GM12864 (cell line): ENCODE measurements at regions not wholly inside any gene's neighbourhood (a gene's known extent, or its start where the extent isn't known, plus 50 kb on each side); places are given as distances from the start of the nearest gene placed in this dataset.
"Not testable (repeated sequence)": the region's sequence is repeated elsewhere in the genome, so short reads cannot be mapped to it uniquely, and the experiment has no call there.

Experiments
- DNase-seq: peaks from one replicate; pipeline ENCODE4 v3.0.0-alpha.2; 2011; ENCODE audit warnings: low read depth
- H3K4me3 ChIP-seq: 2 replicates; pipeline ENCODE4 v1.5.1; 2011; ENCODE audit warnings: mild to moderate bottlenecking, low read depth, low read length, control low read depth
- TF ChIP-seq, protein P1 (sequence below): IDR thresholded peaks from 2 replicates; pipeline ENCODE4 v1.5.1; 2011; ENCODE audit warnings: low read depth, mild to moderate bottlenecking, moderate library complexity, low read length, control low read depth, inconsistent platforms; ENCODE audit errors: missing control alignments

DNA sequence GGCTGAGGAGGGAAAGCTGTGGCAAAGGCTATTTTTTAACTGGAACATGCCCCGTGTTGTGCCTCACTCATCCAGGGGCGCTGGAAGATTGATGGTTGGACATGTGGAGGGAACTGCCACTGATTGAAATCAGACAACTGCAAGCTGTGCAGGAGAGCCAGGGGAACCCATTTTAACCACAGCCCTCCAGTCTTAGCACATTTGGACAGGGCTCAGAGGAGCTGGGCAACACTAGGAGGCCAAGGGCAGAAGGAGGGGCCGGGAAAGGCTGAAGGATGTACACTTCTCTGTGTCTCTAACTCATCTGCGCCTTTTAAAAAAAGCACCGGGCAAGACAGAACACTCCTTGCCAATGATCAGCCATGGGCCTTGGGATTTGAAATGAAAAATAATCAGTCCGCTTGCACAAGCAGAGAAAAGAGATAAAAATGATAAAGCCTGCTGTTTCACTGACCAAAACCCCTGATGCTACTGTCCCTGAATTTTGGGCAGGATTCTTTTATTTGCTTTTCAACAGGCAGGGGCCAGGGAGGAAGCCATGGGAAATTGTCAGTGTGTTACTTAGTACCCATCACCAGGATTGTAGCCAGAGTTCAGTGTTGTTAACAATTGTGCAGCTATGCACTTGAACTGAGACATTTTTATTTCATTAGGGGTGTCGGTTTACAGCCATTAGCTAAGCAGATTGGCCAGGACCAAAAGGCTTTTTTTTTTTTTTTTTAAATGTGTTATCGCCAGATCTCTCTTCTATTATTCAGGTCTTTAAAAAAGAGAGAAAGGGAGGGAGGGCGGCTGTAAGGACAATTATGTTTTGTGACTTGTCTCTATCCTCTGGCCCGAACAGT, 109.3 kb upstream of the EYA4 start:
- DNase-seq = no peak
- no peak overlapping the region for H3K4me3 ChIP-seq
- TF ChIP-seq, protein P1, sequence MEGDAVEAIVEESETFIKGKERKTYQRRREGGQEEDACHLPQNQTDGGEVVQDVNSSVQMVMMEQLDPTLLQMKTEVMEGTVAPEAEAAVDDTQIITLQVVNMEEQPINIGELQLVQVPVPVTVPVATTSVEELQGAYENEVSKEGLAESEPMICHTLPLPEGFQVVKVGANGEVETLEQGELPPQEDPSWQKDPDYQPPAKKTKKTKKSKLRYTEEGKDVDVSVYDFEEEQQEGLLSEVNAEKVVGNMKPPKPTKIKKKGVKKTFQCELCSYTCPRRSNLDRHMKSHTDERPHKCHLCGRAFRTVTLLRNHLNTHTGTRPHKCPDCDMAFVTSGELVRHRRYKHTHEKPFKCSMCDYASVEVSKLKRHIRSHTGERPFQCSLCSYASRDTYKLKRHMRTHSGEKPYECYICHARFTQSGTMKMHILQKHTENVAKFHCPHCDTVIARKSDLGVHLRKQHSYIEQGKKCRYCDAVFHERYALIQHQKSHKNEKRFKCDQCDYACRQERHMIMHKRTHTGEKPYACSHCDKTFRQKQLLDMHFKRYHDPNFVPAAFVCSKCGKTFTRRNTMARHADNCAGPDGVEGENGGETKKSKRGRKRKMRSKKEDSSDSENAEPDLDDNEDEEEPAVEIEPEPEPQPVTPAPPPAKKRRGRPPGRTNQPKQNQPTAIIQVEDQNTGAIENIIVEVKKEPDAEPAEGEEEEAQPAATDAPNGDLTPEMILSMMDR = no peak

DNA sequence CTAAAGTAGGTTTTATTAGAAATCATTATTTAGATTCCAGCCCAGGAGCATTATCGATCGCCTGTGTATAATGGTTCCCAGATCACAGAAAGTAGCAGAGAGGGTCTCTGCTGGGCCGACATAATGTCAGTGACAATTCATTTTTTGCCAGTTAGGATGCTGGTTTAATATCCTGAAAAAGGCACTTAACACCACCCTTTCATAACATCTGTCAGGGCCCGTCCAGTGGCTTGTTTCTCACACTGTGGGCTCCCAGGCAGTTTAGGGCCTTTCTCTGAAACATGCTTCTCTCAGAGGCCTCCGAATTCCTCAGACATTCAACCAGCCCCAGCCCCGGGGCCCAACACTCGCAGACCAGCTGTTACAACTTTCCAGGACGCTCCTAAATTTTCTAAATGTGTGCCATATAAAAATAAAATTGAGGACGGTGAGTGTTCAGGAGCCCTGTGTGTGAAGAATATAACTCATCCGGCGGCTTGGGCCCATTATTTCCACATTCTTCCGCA, 108.6 kb upstream of the EYA4 start:
- TF ChIP-seq, protein P1 = no peak
- no peak for DNase-seq
- H3K4me3 ChIP-seq = no peak overlapping the region

- TF ChIP-seq, protein P1 = no peak
- DNase-seq = no peak
- no peak overlapping the region for H3K4me3 ChIP-seq
These were observed 104.8 kb upstream of the EYA4 start for GRCh38 chr6:133136177-133136880.

GRCh38 chr6:133147470-133148184, 93.5 kb upstream of the EYA4 start:
- not testable (repeated sequence) for DNase-seq, H3K4me3 ChIP-seq

- DNase-seq = no peak
- TF ChIP-seq, protein P1 = no peak
- no peak overlapping the region for H3K4me3 ChIP-seq
These were observed 84.5 kb upstream of the EYA4 start for GRCh38 chr6:133156689-133157088.

GRCh38 chr6:133157995-133158394, 83.2 kb upstream of the EYA4 start:
- DNase-seq = no peak
- no peak overlapping the region for H3K4me3 ChIP-seq
- TF ChIP-seq, protein P1 = no peak

- no peak overlapping the region for H3K4me3 ChIP-seq
- TF ChIP-seq, protein P1 = no peak
- no peak for DNase-seq
These were observed 81.8 kb upstream of the EYA4 start for GRCh38 chr6:133159255-133159795.
